ENCODE measurements at regions not wholly inside any gene's neighbourhood (a gene's known extent, or its start where the extent isn't known, plus 50 kb on each side); places are given as distances from the start of the nearest gene placed in this dataset.
"Not testable (repeated sequence)": the region's sequence is repeated elsewhere in the genome, so short reads cannot be mapped to it uniquely, and the experiment has no call there.

DNA sequence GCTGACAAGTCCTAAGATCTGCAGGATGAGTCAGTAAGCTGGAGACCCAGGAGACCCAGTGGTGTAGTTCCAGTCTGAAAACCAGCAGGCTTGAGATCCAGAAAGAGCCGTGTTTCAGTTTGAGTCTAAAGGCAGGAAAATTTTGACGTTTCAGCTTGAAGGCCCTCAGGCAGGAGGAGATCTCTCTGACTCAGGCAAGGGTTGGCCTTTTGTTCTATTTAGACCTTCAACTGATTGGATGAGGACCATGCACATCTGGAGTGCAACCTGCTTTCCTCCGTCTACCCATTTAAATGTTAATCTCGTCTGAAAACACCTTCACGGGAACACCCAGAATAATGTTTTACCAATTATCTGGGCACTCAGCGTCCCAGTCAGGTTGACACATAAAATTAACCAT, 69.5 kb downstream of the NPIPA7 start:
- not testable (repeated sequence) for DNase-seq

- DNase-seq: not testable (repeated sequence)
These were observed 70.8 kb downstream of the NPIPA7 start for GRCh38 chr16:16449712-16450237.

GRCh38 chr16:16451721-16452410, 72.9 kb downstream of the NPIPA7 start:
- not testable (repeated sequence) for DNase-seq

DNA sequence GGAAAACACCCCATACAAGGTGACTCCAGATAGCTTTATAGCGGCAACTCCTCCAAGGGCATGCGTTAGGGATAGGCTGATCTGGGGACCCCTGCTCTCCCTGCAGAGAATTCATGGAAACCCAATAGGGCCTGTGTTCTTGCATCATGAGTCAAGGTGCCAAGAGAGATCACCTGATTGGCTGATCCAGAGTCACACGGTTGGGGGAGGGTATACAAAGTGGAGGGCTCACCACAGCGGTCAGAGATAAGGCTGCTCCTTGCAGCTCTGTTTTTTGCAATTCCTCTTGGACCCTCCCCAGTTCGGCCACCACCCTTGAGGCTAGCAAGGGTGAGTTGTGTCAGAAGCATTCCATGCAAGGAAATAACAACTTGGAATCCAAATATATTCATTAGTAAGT, 79.6 kb downstream of the NPIPA7 start:
- not testable (repeated sequence) for DNase-seq

GRCh38 chr16:16463792-16464191, 84.9 kb downstream of the NPIPA7 start:
- DNase-seq: not testable (repeated sequence)

DNA sequence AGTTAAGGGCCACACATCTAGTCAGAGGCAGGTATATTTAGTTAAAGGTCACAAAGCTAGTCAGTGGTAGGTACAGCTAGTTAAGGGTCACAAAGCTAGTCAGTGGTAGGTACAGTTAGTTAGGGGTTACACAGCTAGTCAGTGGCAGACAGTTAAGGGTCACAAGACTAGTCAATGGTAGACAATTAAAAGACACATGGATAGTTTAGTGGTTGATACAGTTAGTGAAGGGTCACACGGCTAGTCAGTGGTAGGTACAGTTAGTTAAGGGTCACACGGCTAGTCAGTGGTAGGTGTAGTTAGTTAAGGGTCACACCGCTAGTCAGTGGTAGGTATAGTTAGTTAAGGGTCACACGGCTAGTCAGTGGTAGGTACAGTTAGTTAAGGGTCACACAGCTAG, 110.0 kb downstream of the NPIPA7 start:
- DNase-seq: not testable (repeated sequence)

DNA sequence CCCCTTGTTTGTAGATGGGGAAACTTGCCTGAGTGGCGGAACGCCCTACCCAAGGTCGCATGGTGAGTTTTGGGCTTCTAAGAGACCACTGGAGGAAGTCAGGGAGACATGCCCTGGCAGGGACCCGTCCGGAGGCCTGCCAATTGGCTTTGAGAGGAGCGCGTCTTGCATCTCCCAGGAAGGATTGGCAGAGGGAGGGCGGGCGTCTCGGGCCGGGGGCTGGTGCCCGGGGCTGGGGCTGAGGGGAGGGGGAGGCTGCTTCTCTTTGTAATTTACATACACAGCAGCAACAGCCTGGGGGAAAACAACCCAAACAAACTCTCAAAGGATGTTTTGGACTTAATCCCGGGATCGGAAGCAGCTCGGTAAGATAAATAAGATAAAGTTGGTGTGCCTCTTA, 110.5 kb downstream of the NPIPA7 start:
- not testable (repeated sequence) for DNase-seq

DNA sequence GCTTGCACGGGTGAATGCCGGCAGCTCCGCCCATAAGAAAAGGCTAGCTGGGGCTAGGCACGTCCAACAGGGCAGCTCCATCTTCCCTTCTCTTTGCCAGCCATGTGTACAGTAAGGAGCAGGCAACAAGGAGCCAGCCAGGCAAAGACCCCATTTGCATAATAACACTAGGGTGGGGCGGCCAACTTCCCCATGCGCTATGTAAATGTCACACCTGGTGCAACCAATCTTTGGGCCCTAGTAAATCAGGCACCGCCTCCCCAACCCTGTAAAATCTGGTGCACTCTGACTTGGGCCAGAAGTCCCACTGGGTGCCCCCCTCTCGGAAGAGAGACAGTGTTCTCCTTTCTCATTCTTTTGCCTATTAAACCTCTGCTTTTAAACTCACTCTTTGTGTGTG, 115.2 kb downstream of the NPIPA7 start:
- DNase-seq: not testable (repeated sequence)

- DNase-seq: not testable (repeated sequence)
These were observed 116.1 kb downstream of the NPIPA7 start for GRCh38 chr16:16494998-16495397.

- not testable (repeated sequence) for DNase-seq
These were observed 120.9 kb downstream of the NPIPA7 start for GRCh38 chr16:16499875-16500274.

- not testable (repeated sequence) for DNase-seq
These were observed 128.1 kb downstream of the NPIPA7 start for GRCh38 chr16:16507041-16507440.

DNA sequence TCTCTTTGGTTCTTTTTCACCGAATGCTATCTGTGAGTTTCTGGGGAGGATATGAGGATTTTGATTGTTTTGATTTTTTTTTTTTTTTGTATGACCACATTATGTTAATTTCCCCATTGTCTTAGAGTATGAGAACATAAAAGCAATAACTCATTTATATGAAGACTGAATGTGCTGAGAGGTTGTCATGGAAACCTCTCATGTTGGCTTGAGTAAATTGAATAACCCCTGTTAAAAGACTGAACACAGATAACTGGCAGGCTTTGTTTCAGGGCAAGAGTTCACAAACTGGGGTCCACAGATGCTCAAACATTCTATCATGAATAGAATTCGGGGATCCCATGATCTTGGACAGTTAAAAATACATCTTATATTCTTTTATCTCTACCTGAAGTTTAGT, 129.4 kb downstream of the NPIPA7 start:
- DNase-seq: not testable (repeated sequence)

GRCh38 chr16:16519395-16519794, 140.5 kb downstream of the NPIPA7 start:
- not testable (repeated sequence) for DNase-seq

DNA sequence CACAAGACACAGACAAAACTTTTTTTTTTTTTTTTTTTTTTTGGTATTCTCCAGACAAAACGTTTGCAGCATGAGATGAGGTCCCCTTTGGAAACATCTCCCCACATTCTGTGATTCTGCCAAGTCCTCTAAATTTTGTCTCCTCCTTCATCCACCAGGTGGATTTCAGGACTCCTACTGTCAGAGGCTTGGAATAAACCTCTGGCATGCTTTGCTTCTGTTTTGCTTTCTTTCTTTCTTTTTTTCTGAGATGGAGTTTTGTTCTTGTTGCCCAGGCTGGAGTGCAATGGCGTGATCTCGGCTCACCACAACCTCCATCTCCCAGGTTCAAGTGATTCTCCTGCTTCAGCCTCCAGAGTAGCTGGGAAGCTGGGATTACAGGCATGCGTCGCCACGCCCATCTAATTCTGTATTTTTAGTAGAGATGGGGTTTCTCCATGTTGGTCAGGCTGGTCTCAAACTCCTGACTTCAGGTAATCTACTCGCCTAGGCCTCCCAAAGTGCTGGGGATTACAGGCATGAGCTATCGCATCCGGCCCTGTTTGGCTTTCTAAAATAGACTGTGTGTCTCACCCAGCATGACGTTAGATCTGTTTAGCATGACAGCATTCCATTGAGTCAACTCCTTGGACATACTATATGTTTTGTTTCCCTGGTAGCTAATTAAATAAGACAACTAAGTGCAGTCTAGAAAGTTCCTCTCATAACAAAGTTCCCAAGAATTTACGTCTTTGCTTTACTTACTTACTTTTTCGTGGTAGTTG, 142.5 kb downstream of the NPIPA7 start:
- DNase-seq: not testable (repeated sequence)

DNA sequence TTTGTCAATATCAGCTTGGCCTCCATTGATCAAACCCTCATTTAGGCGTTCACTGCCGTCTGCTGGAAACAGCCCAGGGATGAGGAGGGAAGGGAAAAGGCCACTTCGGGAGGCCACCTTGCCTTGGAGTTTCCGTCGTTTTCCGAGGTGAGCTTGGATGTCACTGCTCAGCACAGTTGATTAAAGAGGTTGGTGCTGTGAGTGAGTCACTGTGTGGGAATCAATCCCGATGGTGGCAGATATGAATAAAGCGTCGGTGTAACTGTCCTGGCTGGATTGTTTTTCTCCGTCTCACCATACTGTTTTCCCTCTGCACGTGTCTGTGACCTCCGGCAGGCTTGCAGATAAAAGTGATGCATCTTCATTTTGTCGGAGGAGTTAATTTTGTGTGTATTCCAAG, 148.1 kb downstream of the NPIPA7 start:
- not testable (repeated sequence) for DNase-seq

GRCh38 chr16:16530744-16531143, 151.8 kb downstream of the NPIPA7 start:
- DNase-seq: not testable (repeated sequence)

- not testable (repeated sequence) for DNase-seq
These were observed 156.6 kb downstream of the NPIPA7 start for GRCh38 chr16:16535565-16535964.

GRCh38 chr16:16536151-16536550, 157.2 kb downstream of the NPIPA7 start:
- not testable (repeated sequence) for DNase-seq

- not testable (repeated sequence) for DNase-seq
These were observed 170.8 kb downstream of the NPIPA7 start for GRCh38 chr16:16549710-16550109.

GRCh38 chr16:16550824-16551223, 171.9 kb downstream of the NPIPA7 start:
- DNase-seq: not testable (repeated sequence)

- DNase-seq: not testable (repeated sequence)
These were observed 173.9 kb downstream of the NPIPA7 start for GRCh38 chr16:16552819-16553340.

DNA sequence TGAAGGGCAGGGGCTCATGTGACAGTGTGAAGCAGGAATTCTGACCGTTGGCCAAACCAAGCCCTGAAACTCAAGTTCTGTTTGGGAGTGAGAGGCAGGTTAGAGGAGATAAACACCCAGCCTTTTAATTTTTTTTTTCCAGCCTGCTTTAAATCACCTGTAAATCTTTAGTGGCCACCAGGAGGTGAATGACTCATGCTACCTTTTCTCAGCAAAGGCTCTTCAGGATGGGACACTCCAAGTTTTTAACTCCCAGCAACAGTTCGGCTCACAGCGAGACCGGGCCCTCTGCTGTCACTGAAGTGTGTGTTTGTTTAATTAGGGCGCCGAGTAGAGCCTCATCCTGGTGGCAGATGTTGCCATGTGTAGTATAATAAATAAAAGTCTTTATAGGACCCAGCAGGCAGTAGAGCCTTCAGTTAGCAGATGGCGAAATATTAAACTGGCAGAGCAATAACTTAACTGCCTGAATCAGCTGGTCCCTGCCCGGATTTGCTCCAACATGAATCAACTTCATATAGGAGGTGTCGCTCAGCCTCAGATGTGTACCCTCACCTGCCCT, 180.3 kb downstream of the NPIPA7 start:
- DNase-seq: not testable (repeated sequence)

- DNase-seq: not testable (repeated sequence)
These were observed 182.6 kb downstream of the NPIPA7 start for GRCh38 chr16:16561532-16561931.

All from hematopoietic multipotent progenitor cell treated with erythropoietin and hydrocortisone succinate and interleukin-3 and kit ligand, for 8 days (in vitro differentiated cells).